ENCODE measurements at regions not wholly inside any gene's neighbourhood (a gene's known extent, or its start where the extent isn't known, plus 50 kb on each side); places are given as distances from the start of the nearest gene placed in this dataset.

- TF ChIP-seq POLR2A (IDR thresholded peaks at IDR 0.05; ENCODE audit: low read depth, low read length) = no peak
- no peak for TF ChIP-seq POLR2AphosphoS5 (IDR thresholded peaks at IDR 0.05; ENCODE audit: low read depth, low read length)
- TF ChIP-seq TAF1 (IDR thresholded peaks at IDR 0.05; ENCODE audit: borderline replicate concordance, low read depth, low read length) = no peak
Measured at GRCh38 chr6:16987996-16988395, 113.9 kb upstream of the STMND1 start.
